Hepatocyte (in vitro differentiated cells): ENCODE measurements at regions not wholly inside any gene's neighbourhood (a gene's known extent, or its start where the extent isn't known, plus 50 kb on each side); places are given as distances from the start of the nearest gene placed in this dataset.

Source experiments
- DNase-seq: peaks from one replicate; pipeline ENCODE4 v3.0.0-alpha.2; 2016; ENCODE audit warnings: low spot score
- H2AFZ ChIP-seq: fragments of 200-600 bp; sonication (generic); 2 replicates; pipeline ENCODE4 v1.6.0; 2016; ENCODE audit warnings: antibody characterized with exemption, mild to moderate bottlenecking
- H3K27ac ChIP-seq: fragments of 200-600 bp; sonication (generic); 2 replicates; pipeline ENCODE4 v1.5.1; 2016; ENCODE audit warnings: mild to moderate bottlenecking
- H3K27me3 ChIP-seq: fragments of 200-600 bp; sonication (generic); 2 replicates; pipeline ENCODE4 v1.6.1; 2016
- H3K36me3 ChIP-seq: fragments of 200-600 bp; sonication (generic); replicated peaks from 2 replicates; pipeline ENCODE4 v1.5.1; 2016; ENCODE audit warnings: low read depth; ENCODE audit not compliant: insufficient read depth
- H3K4me1 ChIP-seq: fragments of 200-600 bp; sonication (generic); 2 replicates; pipeline ENCODE4 v1.5.1; 2016; ENCODE audit warnings: mild to moderate bottlenecking, moderate library complexity; ENCODE audit not compliant: insufficient read depth
- H3K4me2 ChIP-seq: fragments of 200-600 bp; sonication (generic); 2 replicates; pipeline ENCODE4 v1.6.0; 2016
- H3K4me3 ChIP-seq: fragments of 200-600 bp; sonication (generic); 2 replicates; pipeline ENCODE4 v1.5.1; 2016; ENCODE audit warnings: mild to moderate bottlenecking
- H3K79me2 ChIP-seq: fragments of 200-600 bp; sonication (generic); 2 replicates; pipeline ENCODE4 v1.6.0; 2017; ENCODE audit warnings: mild to moderate bottlenecking
- H3K9me2 ChIP-seq: fragments of 200-600 bp; sonication (generic); replicated peaks from 2 replicates; pipeline ENCODE4 v1.6.0; 2017; ENCODE audit warnings: mild to moderate bottlenecking; ENCODE audit not compliant: insufficient read depth
- H3K9me3 ChIP-seq: fragments of 200-600 bp; sonication (generic); 2 replicates; pipeline ENCODE4 v1.5.1; 2016; ENCODE audit warnings: low read depth, mild to moderate bottlenecking
- H4K20me1 ChIP-seq: fragments of 200-600 bp; sonication (generic); 2 replicates; pipeline ENCODE4 v1.6.0; 2016; ENCODE audit warnings: mild to moderate bottlenecking; ENCODE audit not compliant: insufficient read depth, poor library complexity, severe bottlenecking
- EZH2 ChIP-seq: fragments of 200-600 bp; sonication (generic); IDR thresholded peaks from 2 replicates; pipeline ENCODE4 v1.6.1; 2016; ENCODE audit warnings: antibody characterized with exemption, mild to moderate bottlenecking, borderline replicate concordance
- EZH2phosphoT487 ChIP-seq: fragments of 200-600 bp; sonication (generic); IDR thresholded peaks from one replicate; pipeline ENCODE4 v1.6.1; 2018; ENCODE audit warnings: antibody characterized with exemption, mild to moderate bottlenecking, low read depth, moderate library complexity; ENCODE audit not compliant: unreplicated experiment, severe bottlenecking
- WGBS: methylation state at CpG from one replicate; pipeline ENCODE4 v1.1.6; 2016; ENCODE audit warnings: low lambda C conversion rate; ENCODE audit errors: missing lambda C conversion rate; 5-methylcytosine and 5-hydroxymethylcytosine counted together
- TF ChIP-seq, protein P1 (sequence below): fragments of 200-600 bp; sonication (generic); IDR thresholded peaks from 2 replicates; pipeline ENCODE4 v1.5.1; 2016; ENCODE audit warnings: antibody characterized with exemption, mild to moderate bottlenecking; ENCODE audit not compliant: poor library complexity

DNA sequence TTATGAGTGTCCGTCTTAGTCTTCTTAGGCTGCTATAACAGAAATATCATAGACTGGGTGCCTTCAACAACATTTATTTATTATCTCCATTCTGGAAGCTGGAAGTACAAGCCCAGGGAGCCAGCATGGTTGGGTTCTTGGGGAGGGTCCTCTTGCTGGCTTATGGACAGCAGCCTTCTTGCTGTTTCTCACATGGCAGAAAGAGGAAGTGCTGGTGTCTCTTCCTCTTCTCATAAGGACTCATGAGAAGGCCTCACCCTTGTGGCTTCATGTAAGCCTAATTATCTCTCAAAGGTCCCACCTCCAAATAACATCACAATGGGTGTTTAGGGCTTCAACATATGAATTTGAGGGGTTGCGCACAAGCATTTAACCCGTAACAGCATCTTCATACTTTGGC is 207.0 kb upstream of the COX10 start:
- Histone ChIP-seq H3K27me3 (no peaks in the 10 kb centered on the region), H3K27ac (no peak overlapping the region), H3K9me2 (no peaks in the 10 kb centered on the region), H2AFZ (no peak overlapping the region), H3K79me2 (no peaks in the 10 kb centered on the region), H3K4me3 (no peak overlapping the region), H3K36me3 (no peaks in the 10 kb centered on the region), H3K9me3 (no peaks in the 10 kb centered on the region), H3K4me1 (no peaks in the 10 kb centered on the region), H4K20me1 (no peaks in the 10 kb centered on the region), H3K4me2 (no peak overlapping the region)
- 95% methylated on average over 3 of the region's 3 CpGs for WGBS
- DNase-seq, result no peak
- TF ChIP-seq EZH2 (no peak), EZH2phosphoT487 (no peak)
- TF ChIP-seq, protein P1, sequence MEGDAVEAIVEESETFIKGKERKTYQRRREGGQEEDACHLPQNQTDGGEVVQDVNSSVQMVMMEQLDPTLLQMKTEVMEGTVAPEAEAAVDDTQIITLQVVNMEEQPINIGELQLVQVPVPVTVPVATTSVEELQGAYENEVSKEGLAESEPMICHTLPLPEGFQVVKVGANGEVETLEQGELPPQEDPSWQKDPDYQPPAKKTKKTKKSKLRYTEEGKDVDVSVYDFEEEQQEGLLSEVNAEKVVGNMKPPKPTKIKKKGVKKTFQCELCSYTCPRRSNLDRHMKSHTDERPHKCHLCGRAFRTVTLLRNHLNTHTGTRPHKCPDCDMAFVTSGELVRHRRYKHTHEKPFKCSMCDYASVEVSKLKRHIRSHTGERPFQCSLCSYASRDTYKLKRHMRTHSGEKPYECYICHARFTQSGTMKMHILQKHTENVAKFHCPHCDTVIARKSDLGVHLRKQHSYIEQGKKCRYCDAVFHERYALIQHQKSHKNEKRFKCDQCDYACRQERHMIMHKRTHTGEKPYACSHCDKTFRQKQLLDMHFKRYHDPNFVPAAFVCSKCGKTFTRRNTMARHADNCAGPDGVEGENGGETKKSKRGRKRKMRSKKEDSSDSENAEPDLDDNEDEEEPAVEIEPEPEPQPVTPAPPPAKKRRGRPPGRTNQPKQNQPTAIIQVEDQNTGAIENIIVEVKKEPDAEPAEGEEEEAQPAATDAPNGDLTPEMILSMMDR, result no peak

DNA sequence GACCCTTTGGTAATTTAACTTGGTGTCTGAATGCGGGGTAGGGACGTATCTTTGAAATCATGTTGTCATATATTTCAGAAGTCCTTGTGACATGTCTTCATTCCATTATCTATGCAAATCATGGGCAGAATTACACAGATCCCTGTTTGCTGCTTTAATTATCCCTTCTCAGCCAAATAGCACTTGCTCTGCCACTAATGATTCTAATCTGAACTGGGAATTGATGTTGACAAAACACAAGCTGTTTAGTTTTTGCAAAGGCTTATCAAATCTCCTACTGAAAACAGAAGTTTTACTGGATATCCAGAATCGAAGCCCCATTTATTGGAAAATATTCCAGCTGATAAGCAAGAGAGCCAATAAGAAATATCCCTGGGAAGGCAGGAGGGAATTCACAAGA is 205.9 kb upstream of the COX10 start:
- no peaks in the 10 kb centered on the region for H3K79me2 ChIP-seq
- H3K36me3 ChIP-seq, result no peaks in the 10 kb centered on the region
- TF ChIP-seq EZH2phosphoT487 (no peak), EZH2 (no peak)
- TF ChIP-seq, protein P1, result no peak
- H3K27ac ChIP-seq, result no peak overlapping the region
- 46% methylated on average over 3 of the region's 3 CpGs for WGBS
- DNase-seq, result no peak
- no peaks in the 10 kb centered on the region for H4K20me1 ChIP-seq
- no peak overlapping the region for H3K4me2 ChIP-seq
- H3K9me2 ChIP-seq, result no peaks in the 10 kb centered on the region
- H3K9me3 ChIP-seq, result no peaks in the 10 kb centered on the region
- no peak overlapping the region for H2AFZ ChIP-seq
- H3K4me1 ChIP-seq, result no peaks in the 10 kb centered on the region
- no peak overlapping the region for H3K4me3 ChIP-seq
- H3K27me3 ChIP-seq, result no peaks in the 10 kb centered on the region

DNA sequence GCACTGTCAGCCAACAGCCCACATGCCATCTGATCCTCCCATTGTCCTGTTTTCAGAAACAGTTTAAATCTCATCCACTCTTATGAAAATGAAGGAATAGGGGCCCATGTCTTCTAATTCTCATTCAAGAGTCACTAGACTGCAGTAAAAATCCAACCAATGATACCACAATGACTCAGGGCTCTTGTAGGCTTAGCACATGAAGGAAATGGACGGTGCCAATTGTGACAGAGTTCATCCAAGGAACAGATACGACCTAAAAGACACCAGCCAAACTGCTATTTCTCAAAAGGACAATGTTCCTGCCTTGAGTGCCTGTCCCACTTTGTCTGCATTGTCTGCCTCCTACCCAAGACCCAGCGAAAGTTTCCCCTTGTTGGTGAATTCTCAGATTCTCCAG is 204.8 kb upstream of the COX10 start:
- WGBS, result 84% methylated on average over 3 of the region's 3 CpGs
- Histone ChIP-seq H3K9me3 (no peaks in the 10 kb centered on the region), H3K4me3 (no peak overlapping the region)

More for the DNA sequence above, 204.8 kb upstream of the COX10 start:
- Histone ChIP-seq H3K79me2 (no peaks in the 10 kb centered on the region), H3K27ac (no peak overlapping the region), H3K27me3 (no peaks in the 10 kb centered on the region), H3K36me3 (no peaks in the 10 kb centered on the region), H3K9me2 (no peaks in the 10 kb centered on the region), H4K20me1 (no peaks in the 10 kb centered on the region), H3K4me1 (no peaks in the 10 kb centered on the region), H2AFZ (no peak overlapping the region), H3K4me2 (no peak overlapping the region)
- no peak for DNase-seq
- TF ChIP-seq EZH2 (no peak), EZH2phosphoT487 (no peak)
- TF ChIP-seq, protein P1, result no peak
